HCEC 1CT (cell line): ENCODE measurements at regions not wholly inside any gene's neighbourhood (a gene's known extent, or its start where the extent isn't known, plus 50 kb on each side); places are given as distances from the start of the nearest gene placed in this dataset.
"Not testable (repeated sequence)": the region's sequence is repeated elsewhere in the genome, so short reads cannot be mapped to it uniquely, and the experiment has no call there.

Source experiments
- DNase-seq: peaks from one replicate; pipeline ENCODE4 v3.0.0-alpha.2; 2017

DNA sequence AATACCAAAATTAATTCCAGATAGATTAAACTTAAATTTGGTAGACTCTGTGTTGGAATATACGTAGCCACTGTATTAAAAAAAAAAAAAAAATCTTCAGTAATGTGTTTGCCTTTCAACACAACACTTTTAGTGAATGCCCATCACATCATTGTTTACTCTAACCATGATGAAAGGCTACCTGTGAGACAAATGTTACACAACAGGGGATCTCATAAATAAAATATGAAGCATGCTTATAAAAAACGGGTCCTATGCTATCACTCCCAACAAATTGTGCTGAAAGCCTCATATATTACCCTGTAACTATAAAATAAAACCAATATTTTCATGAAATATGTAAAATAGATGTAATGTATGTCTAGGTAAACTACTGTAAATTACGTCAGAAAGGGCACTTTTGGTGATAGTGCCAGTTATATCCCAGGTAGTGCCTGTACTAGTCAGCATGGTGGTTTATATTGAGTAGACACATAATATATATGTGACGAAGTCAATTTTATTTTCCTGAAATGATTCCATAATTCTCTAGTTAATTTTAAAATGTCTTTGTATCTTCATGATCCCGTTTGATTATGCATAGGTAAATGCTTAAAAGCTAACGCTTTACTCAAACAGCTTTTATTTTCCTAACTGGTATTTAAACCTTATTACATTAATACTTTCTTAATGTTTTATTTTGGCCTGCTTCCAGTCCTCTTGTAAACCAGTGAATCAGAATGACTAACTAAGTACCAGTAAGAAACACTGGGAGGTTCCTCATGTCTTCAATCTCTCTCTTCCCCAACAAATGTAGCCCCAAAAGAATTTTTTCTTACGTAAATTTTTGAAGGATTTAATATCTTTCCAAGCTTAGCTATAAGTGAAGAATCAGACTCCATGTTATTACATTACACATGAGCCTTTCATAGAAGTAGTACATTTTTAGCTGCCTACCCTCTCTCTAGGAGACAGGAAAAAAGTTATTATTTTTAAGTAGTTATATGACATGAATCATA lies 420.3 kb downstream of the GABRG2 start:
- DNase-seq = no peak

DNA sequence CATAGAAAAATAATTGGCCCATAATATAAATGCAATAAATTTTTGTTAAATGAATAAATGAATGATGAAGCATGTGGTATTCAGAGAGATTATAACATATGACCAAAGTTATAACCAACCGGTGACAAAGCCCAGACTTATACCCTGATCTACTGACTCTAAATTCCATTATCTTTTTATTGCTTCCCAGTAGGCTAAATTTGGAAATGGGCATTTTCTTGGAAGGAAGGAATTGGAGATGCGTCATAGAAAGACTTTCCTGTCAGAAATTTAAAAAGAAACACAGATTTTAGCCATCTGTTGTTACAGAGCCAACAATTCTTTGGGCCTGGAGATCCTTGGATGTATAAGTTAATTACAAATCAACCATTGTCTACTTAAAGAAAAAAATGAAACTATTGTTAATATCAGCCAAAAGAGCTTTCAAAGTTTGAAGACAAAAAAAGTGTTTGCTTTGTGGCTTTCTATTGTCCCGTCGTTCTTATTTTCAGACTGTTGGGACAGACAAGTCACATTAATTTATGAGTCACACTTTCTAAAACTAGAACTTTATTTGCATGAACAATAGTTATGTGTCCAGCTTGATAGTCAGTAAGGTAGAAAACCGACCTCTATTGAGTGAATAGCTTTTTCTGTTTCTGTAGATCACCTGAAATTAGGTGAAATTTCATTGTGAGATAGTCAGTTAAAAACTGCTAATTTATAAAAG lies 428.7 kb downstream of the GABRG2 start:
- DNase-seq = no peak

DNA sequence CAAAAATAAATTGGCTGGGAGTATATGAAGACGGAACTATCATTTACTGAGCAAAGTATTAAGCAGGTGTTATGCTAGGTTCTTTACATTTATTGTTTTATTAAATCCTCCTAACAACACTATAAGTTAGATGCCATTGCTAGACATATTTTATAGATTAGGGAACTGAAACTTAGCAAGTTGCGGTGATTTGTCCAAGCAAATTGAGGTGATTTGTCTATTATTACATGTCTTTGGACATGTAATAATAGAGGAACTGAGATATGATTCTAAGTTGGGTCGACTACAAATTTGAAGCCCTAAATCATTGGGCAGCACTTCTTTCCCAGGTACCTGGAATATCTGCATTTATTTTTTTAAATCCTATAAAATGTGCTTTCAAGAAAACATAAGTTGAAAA lies 429.9 kb downstream of the GABRG2 start:
- no peak for DNase-seq

DNA sequence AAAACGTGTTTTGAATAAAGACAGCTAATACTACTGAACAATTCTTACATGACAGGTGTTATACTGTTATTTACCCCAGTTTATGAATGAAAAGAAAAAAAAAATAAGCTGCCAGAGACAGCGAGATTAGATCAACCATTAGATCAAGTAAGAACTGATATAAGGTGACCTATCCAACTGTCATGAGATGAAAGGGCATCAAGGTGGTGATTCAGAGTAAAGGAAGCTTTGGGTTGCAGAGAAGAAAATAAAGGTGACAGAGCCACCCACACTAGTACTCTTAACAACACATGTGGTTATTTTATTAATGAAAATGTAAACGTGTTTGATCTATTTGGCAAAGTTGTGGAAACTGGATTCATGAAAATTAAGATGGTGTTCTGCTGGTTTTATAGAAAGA lies 435.2 kb downstream of the GABRG2 start:
- DNase-seq = no peak

DNA sequence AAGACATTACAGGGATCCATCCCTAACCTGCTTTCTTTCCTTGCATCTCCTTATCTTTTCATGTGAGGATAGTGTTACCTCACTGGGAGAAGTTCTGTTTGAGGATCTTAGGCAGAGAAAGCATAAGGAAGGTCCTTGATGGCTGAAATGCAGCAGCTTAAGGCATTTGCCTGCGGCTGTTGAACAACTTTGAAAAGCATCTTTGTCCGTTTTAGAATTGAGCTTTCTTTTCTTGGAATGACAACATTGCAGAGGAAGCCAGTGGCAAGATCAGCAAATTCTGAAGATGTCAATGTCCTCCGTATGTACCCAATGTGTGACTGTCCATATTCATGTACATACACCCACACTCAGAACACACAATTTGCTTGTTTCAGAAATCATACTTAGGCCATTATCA lies 436.2 kb downstream of the GABRG2 start:
- DNase-seq = no peak

DNA sequence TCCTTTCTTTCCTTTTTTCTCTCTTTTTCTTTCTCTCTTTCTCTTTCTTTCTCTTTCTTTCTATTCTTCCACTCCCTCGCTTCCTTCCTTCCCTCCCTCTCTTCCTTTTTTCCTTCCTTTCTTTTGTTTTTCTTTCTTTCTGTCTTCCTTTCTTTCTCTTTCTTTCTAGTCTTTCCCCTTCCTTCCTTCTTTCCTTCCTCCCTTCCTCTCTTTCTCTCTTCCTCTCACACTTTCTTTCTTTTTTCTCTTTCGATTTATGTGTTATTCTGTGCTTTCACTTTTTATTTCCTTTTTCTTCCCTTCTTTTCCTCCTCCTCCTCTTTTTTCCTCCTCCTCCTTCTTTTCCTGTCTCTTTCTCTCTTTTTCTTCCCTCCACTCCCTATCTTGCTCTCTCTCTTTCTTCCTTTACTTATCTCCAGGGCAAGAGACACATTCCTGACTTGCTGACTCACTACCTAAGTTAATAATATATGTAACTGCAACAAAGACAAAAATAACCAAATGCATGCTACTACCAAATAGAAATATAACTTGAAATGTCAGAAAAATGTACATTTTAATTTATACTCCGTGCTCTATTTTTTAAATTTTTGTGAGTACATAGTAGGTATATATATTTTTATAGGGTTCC lies 445.5 kb downstream of the GABRG2 start:
- DNase-seq = no peak

DNA sequence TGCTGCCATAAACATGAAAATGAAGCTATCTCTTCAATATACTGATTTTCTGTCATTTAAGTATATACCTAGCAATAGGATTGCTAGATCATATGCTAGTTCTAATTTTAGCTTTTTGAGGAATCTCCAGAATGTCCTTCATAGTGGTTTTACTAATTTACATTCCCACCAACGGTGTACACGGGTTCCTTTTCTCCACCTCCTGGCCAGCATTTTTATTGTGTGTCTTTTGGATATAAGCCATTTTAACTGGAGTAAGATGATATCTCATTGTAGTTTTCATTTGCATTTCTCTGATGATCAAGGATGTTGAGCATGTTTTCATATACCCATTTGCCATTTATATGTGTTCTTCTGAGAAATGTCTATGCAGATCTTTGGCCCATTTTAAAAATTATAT lies 446.5 kb downstream of the GABRG2 start:
- DNase-seq = no peak

DNA sequence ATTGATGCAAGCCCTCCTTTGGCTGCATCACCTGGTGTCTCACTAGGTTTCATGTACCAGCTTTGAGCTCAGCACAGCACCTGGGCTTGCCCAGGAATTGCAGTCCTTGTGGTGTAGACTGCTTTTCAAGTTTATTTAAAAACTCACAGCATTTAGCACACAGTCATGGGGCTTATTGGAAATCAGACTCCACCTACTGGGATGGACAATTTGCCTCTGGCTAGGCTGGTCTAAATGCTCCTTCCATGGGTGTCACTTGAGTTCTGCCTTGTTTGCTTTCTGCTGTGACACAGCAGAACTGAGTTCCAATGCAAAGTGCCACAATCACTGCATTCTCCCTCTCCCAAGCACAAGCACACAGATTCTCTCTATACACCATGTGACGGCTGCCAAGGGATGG lies 453.3 kb downstream of the GABRG2 start:
- no peak for DNase-seq

DNA sequence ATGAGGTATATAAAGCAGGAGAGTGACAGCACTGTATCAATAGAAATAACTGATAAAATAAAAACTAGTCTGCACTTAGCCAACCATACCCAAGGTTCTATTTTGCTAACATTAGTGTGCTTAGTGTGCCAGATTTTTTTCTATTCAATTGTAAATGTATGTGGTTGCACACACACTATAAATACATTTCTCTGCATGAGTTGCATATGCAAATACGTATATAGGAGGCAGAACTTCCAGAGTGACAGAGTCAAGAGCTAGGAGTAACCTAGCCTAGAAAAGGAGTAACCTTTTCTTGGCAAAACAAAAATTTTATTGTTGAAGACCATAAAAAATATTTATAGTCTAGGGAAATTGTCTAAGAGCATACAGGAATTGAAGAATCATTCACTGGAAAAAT lies 461.6 kb downstream of the GABRG2 start:
- DNase-seq = no peak

DNA sequence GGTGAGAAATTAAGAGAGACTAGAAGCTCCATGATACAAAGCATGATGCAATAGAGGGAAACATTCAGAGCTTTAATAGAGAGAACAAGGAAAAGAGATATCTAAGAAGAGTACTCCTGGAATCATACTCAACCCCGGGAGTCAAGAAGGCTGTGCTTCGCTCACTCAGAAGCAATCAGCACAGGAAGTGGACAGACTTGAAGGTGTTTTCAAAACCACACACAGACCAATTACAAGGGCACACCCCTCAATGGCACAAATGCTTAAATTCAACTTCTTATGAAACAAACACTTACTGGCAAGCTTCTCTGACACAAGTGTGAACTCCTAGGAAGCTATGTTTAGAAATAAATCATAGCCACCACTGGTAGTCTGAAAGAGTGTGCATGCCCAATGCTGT lies 462.3 kb downstream of the GABRG2 start:
- DNase-seq = no peak

DNA sequence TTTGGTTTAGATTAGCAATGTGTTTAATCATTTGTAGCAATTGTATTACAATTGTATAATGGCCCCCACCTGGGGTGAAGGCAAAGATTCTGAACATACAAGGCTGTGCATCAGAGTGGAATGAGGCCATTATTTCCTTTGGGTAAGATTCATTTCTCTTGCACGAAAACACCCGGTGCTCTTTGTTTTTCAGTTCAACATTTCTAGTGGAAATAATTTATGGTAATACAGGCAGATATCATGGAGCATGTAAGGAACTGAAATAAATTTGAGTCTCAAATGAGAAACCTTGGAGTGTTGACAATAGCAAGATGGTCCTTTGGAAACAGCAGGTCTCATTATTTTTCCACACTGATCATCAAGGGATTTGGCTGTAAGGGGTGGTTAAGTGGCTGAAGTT lies 475.9 kb downstream of the GABRG2 start:
- no peak for DNase-seq

DNA sequence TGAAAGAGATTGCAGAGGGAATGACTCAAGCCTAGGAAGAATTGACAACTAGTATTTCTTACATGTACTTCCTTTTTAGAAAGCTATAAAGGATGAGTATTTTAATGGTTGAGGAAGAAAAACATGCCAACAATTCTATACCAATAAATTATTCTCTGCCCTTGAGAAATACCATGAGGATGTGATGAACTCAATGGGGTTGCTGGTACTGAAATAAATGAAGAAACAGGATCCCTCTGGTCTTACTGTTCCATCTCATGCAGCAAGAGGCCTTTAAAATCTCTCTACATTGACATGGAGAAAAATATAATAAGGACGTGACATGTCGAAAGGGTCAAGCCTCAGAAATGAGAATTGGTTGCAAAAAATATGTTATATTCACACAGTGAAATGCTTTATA lies 477.3 kb downstream of the GABRG2 start:
- DNase-seq = no peak

DNA sequence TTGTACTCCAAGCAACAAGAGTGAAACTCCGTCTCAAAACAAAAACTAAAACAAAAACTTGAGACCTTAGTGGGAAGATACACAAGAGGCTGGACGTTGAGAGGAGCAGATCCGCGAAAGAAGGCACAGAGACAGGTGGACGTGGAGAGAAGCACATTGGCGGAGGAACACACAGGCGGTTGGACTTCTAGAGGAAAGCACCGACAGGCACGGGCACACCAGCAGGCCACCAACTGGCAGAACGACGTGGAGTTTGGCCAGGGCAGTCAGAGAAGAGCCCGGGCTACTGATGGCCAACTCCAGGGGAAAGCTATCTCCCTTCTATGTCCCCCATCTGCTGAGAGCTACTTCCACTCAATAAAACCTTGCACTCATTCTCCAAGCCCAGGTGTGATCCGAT lies 482.7 kb downstream of the GABRG2 start:
- DNase-seq = no peak

DNA sequence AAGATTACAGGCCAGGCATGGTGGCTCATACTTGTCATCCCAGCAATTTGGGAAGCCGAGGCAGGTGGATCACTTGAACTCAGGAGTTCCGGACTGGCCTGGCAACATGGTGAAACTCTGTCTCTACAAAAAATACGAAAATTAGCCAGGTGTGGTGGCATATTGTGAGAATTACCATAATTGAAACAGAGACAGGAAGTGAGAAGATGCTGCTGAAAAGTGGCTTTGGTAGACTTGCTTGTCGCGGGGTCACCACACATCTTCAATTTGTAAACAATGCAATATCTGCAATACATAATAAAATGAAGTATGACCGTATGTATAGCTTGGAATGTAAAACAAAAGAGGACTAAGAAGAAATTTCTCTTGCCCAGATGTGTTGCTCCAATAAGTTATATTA lies 490.5 kb downstream of the GABRG2 start:
- no peak for DNase-seq

DNA sequence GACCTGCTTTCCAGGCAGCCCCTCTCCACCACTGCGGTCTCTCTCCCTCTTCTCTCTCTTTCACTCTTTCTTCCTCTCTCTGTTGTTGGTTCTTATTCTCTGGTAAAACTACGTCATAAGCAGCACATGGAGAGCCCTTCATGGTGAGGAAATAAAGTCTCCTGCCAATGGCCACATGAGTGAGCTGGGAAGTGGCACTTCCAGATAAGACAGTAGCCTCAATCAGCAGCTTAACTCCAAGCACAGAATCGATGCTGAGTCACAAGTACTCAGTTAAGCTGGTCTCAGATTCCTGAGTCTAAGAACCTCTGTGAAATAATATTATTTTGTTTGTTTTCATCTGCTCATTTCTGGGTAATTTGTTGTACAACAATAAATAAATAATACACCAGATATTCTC lies 500.1 kb downstream of the GABRG2 start:
- DNase-seq = no peak

DNA sequence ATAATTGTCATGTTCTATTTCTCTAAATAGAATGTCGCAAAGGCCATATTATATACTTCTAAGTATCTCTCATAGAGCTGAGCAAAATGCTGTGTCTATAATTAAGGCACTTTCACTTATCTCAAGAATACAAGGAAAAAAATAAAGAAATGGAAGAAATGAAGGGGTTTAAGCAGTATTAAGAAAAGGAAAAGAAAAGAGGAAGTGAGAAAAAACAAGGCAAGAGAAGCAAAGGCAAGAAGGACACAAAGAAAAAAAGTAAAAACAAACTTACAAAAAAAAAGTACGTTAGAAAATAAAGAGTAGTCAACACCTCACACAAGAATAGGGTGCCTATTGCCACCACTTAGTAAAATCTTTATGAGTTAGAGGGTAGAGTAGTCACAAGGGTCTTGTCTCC lies 506.2 kb downstream of the GABRG2 start:
- DNase-seq = no peak

DNA sequence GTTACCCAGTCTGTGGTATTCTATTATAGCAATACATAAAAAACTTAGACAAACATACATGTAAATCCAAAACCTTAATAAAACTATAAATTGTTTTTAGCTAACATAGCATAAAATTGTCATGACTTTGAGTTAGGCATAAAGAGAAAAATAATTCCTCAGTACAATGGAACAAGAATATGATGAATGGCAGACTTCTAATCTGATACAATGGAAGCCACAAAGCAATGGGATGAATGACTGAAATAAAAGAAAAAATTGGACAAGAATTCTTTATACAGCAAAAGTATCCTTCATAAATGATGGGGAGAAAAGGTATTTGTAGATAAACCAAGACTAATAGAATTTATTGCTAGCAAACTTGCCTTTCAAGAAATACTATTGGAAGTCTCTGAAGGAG lies 524.2 kb downstream of the GABRG2 start:
- DNase-seq = no peak

DNA sequence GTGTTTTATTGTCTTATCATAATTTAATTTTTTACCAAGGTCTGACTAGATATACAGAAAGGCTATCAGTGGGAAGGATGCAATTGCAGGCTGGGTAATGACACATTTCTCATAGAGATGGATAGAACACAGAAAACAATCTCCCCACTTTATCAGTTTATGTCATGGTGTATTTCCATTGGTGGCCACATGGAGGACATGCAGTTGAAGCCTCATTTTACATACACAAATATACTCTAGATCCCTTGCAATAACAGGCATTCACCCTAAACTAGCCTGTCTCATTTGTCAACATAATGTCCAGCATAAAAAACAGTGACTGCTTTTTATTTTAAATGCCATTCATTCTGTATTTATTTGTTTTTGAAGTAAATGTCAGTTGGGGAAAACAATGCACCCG lies 526.3 kb downstream of the GABRG2 start:
- no peak for DNase-seq

DNA sequence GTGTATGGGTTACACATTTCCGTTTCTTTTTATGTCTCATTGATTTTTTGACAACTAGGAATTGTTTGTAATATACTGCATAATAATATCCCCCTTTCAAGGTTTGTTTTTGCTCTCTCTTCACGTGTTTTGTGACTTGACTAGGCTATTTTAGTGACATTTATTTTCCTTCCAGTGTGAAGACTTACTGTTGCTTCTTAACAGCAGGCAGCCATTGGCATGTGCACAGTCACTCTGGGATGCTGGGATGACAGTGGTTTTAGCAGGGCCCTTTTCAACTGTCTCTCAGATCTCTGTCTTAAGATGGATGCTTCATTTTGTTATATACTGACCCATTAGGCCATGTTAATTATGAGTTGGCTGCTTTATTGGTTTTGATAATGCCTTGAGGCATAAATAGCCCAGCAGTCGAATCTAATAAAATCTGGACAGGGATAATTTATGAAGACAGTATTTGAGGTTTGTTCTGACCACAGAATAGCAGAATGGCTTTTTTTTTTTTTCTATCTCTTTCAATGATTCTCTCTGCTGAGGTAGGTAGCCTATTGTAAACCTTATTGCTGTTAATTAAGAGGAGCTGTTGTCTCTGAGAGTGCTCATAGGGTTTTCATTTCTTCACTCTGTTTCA lies 536.0 kb downstream of the GABRG2 start:
- DNase-seq = no peak

DNA sequence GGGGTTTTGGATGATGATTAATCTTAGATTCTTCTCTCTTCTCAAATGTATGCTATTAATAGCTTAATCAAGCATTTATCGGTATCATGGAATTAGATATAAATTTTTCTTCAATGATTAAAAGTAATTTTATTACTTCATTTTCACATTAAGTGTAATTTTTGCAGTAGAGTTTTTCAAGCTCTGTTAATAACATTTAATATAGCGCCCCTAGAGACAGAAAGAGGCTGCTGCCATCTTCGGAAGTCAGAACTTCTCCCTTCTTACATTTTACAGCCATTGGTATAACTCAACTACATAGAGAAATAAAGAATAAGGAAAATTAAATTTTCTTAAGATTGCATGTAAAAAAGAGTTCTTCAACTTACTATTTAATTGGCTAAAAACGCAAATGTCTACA lies 540.3 kb downstream of the GABRG2 start:
- DNase-seq = no peak

DNA sequence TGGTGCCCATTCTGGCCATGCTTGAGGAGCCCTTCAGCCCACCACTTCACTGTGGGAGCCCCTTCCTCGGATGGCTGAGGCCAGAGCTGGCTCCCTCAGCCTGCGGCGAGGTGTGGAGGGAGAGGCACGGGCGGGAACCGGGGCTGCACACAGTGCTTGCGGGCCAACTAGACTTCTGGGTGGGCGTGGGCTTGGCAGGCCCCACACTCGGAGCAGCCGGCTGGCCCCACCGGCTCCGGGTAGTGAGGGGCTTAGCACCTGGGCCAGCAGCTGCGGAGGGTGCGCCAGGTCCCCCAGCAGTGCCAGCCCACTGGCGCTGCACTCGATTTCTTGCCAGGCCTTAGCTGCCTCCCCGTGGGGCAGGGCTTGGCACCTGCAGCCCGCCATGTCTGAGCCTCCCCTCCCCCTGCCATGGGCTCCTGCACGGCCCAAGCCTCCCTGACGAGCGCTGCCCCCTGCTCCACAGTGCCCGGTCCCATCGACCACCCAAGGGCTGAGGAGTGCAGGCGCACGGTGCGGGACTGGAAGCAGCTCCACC lies 554.2 kb downstream of the GABRG2 start:
- not testable (repeated sequence) for DNase-seq

DNA sequence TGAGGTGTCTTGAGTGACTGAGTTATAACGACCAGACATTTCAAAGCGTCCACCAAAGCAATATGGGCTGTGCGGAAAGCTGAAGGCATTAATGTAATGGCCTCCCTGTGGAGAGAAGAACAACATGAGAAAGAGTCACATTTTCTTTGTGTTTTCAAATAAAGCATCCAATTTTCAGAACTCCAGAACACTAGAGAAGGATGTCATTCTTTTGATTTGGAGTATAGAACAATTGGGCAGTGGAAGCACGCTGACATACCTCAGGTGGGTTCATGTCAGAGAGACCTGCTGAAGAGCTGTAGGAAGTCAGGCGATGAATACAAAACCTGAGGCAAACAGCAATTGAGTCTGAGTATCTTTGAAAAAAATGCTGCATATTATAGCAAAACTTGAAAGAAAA lies 556.5 kb downstream of the GABRG2 start:
- no peak for DNase-seq

DNA sequence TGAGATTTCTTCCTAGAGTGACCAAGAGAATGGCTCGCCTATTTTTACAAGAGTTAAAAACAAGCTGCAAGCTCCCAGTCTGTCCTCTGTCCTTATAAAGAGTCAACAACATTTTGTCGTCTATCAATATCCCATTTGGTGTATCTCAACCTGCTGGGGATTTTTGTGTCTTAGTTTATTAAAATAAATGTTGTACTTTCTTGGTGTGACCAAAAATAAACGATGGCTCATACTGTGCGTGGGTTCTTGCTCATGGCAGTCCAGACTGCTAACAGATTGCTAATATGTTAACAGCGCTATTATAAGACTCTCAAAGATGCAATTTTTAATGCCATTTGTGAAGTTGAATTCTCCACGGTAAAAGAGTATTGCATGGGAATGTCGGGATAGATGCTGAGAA lies 569.9 kb downstream of the GABRG2 start:
- DNase-seq = no peak
